ENCODE measurements at regions not wholly inside any gene's neighbourhood (a gene's known extent, or its start where the extent isn't known, plus 50 kb on each side); places are given as distances from the start of the nearest gene placed in this dataset.
"Not testable (repeated sequence)": the region's sequence is repeated elsewhere in the genome, so short reads cannot be mapped to it uniquely, and the experiment has no call there.

DNA sequence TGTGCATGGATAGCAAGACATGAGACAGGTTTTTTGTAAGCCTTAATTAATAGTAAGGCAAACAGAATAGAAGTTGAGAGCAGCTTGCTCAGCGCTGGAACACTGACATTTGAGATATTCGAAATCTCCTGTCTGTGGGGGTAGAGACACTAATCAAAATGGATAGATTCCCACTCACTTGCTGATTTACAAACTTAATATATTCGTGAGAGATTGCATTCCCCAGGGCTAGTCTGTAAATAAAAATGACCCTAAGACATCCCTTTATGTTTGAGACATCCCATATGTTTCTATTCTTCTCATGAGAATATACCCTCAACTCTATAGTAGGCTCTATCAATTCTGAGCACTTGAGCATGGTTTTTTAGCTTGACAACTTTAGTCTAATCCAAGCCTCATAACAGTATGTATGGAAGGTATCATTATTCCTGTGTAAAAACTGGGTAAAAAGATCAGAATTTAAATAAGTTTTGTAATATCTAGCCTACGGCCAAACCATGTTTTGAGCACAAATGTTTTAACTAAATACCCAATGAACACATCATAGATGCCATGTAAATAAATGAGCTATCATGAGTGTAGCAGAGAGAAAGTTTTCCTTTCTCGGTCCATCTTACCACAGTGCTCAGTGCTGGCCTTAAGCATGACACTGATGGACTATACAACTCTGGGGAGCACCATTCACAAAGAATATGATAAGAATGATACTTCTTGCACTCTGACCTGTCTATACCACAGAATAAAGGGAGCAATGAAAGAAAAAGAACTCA, 609.2 kb downstream of the PSAT1 start:
- no peaks in the 10 kb centered on the region for H3K27me3 ChIP-seq (ENCODE audit: insufficient read depth, low read depth)
- no peak overlapping the region for H3K27ac ChIP-seq
- TF ChIP-seq, protein P1, sequence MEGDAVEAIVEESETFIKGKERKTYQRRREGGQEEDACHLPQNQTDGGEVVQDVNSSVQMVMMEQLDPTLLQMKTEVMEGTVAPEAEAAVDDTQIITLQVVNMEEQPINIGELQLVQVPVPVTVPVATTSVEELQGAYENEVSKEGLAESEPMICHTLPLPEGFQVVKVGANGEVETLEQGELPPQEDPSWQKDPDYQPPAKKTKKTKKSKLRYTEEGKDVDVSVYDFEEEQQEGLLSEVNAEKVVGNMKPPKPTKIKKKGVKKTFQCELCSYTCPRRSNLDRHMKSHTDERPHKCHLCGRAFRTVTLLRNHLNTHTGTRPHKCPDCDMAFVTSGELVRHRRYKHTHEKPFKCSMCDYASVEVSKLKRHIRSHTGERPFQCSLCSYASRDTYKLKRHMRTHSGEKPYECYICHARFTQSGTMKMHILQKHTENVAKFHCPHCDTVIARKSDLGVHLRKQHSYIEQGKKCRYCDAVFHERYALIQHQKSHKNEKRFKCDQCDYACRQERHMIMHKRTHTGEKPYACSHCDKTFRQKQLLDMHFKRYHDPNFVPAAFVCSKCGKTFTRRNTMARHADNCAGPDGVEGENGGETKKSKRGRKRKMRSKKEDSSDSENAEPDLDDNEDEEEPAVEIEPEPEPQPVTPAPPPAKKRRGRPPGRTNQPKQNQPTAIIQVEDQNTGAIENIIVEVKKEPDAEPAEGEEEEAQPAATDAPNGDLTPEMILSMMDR (conservative IDR thresholded peaks at IDR 0.05; ENCODE audit: low read depth, low read length): no peak
- H3K4me2 ChIP-seq: no peak overlapping the region
- no peaks in the 10 kb centered on the region for H3K79me2 ChIP-seq (ENCODE audit: insufficient read depth, low read depth)
- H3K4me3 ChIP-seq (IDR thresholded peaks at IDR 0.05; ENCODE audit: insufficient read depth, low read depth, low read length): no peak overlapping the region
- no peaks in the 10 kb centered on the region for H4K20me1 ChIP-seq (ENCODE audit: insufficient read depth)
- H3K4me1 ChIP-seq (ENCODE audit: low read depth, poor library complexity, severe bottlenecking): no peaks in the 10 kb centered on the region
- no peaks in the 10 kb centered on the region for H3K36me3 ChIP-seq (ENCODE audit: insufficient read depth)
- no peak overlapping the region for H3K9ac ChIP-seq
- H2AFZ ChIP-seq (ENCODE audit: low read depth): no peak overlapping the region

DNA sequence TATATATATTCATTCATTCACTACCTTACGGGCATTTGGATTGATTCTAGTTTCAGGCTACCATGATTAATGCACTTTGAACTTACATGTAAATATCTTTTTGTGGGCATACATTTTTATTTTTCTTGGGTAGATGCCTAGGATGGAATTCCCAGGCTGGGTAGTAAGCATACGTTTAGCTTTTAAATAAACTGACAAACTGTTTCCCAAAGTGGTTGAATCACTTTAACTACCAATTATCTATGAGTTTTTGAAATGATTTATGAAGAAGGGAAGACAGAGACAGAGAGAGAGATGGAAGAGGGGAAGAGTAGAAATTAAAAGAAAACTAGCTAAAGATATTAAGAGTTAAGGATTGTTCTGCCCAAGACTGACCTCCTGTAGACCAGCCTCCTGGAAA, 612.6 kb downstream of the PSAT1 start:
- Histone ChIP-seq H3K79me2 (ENCODE audit: insufficient read depth, low read depth) (no peaks in the 10 kb centered on the region), H3K4me3 (IDR thresholded peaks at IDR 0.05; ENCODE audit: insufficient read depth, low read depth, low read length) (no peak overlapping the region)

DNA sequence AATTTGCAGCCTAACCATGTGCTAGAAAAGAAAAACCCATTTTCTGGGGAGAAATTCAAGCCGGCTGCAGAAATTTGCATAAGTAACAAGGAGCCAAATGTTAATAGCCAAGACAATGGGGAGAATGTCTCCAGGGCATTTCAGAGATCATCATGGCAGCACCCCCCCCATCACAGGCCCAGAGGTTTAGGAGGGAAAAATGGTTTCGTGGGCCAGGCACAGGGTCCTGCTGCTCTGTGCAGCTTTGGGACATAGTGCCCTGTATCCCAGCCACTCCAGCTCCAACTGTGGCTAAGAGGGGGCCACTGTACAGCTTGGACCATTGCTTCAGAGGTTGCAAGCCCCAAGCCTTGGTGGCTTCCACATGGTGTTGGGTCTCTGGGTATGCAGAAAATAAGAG, 620.0 kb downstream of the PSAT1 start:
- not testable (repeated sequence) for H3K27me3 ChIP-seq (ENCODE audit: insufficient read depth, low read depth)

More for the DNA sequence above, 612.6 kb downstream of the PSAT1 start:
- Histone ChIP-seq H3K27me3 (ENCODE audit: insufficient read depth, low read depth) (no peaks in the 10 kb centered on the region), H3K9ac (no peak overlapping the region), H3K27ac (no peak overlapping the region), H3K4me1 (ENCODE audit: low read depth, poor library complexity, severe bottlenecking) (no peaks in the 10 kb centered on the region), H3K4me2 (no peak overlapping the region), H3K36me3 (ENCODE audit: insufficient read depth) (no peaks in the 10 kb centered on the region), H2AFZ (ENCODE audit: low read depth) (no peak overlapping the region), H4K20me1 (ENCODE audit: insufficient read depth) (no peaks in the 10 kb centered on the region)
- TF ChIP-seq, protein P1 (conservative IDR thresholded peaks at IDR 0.05; ENCODE audit: low read depth, low read length): no peak

DNA sequence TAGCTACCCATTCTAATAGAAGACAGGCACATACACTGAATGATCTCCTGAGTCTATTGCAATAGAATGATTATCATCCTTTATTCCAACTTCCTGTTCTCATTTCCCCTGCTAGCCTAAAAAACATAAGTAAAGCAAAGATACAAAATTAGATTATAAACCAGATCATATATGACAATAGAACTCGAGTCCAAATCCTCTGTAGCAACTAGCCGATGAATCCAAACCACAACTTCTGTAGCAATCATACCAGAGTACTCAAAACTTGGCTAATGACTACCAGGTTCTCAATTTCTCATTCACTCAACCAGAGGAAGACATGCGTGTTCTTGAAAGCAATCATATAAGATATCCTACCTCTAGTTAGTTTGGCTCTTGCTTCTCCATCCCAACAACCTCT, 622.1 kb downstream of the PSAT1 start:
- Histone ChIP-seq H3K27ac (no peak overlapping the region), H4K20me1 (ENCODE audit: insufficient read depth) (no peaks in the 10 kb centered on the region)
- TF ChIP-seq, protein P1 (conservative IDR thresholded peaks at IDR 0.05; ENCODE audit: low read depth, low read length): no peak

More for the DNA sequence above, 620.0 kb downstream of the PSAT1 start:
- H2AFZ ChIP-seq (ENCODE audit: low read depth); H3K9ac ChIP-seq; H3K27ac ChIP-seq; H4K20me1 ChIP-seq (ENCODE audit: insufficient read depth); H3K79me2 ChIP-seq (ENCODE audit: insufficient read depth, low read depth); H3K4me3 ChIP-seq (IDR thresholded peaks at IDR 0.05; ENCODE audit: insufficient read depth, low read depth, low read length); H3K4me1 ChIP-seq (ENCODE audit: low read depth, poor library complexity, severe bottlenecking); H3K36me3 ChIP-seq (ENCODE audit: insufficient read depth); H3K4me2 ChIP-seq: not testable (repeated sequence)

DNA sequence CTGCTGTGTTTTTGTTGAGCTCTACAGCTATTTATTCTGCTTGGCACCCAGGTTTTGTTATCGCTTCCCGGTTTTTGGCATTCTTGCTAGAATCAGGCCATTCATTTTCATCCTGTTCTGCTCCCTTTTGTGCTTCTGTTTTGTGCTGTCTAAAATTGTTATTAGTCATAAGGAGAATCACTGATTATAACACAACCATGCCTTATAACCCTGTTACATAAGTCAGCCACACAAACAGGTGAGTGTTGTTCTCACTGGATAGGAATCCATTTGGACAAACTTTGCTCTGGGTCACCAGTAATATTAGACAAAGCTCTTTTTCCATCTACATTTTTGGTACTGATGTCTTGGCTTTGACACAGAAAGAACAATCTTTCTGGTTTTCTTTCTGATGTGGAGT, 622.8 kb downstream of the PSAT1 start:
- no peaks in the 10 kb centered on the region for H3K27me3 ChIP-seq (ENCODE audit: insufficient read depth, low read depth)
- H3K9ac ChIP-seq: no peak overlapping the region
- no peak overlapping the region for H3K27ac ChIP-seq
- TF ChIP-seq, protein P1 (conservative IDR thresholded peaks at IDR 0.05; ENCODE audit: low read depth, low read length): no peak
- H3K4me2 ChIP-seq: no peak overlapping the region
- H4K20me1 ChIP-seq (ENCODE audit: insufficient read depth): no peaks in the 10 kb centered on the region
- no peaks in the 10 kb centered on the region for H3K79me2 ChIP-seq (ENCODE audit: insufficient read depth, low read depth)
- H3K4me3 ChIP-seq (IDR thresholded peaks at IDR 0.05; ENCODE audit: insufficient read depth, low read depth, low read length): no peak overlapping the region
- H2AFZ ChIP-seq (ENCODE audit: low read depth): no peak overlapping the region
- no peaks in the 10 kb centered on the region for H3K36me3 ChIP-seq (ENCODE audit: insufficient read depth)
- no peaks in the 10 kb centered on the region for H3K4me1 ChIP-seq (ENCODE audit: low read depth, poor library complexity, severe bottlenecking)

More for the DNA sequence above, 622.1 kb downstream of the PSAT1 start:
- H3K4me2 ChIP-seq: no peak overlapping the region
- H3K79me2 ChIP-seq (ENCODE audit: insufficient read depth, low read depth): no peaks in the 10 kb centered on the region
- no peaks in the 10 kb centered on the region for H3K27me3 ChIP-seq (ENCODE audit: insufficient read depth, low read depth)
- no peak overlapping the region for H3K9ac ChIP-seq
- no peaks in the 10 kb centered on the region for H3K36me3 ChIP-seq (ENCODE audit: insufficient read depth)
- no peak overlapping the region for H2AFZ ChIP-seq (ENCODE audit: low read depth)
- H3K4me3 ChIP-seq (IDR thresholded peaks at IDR 0.05; ENCODE audit: insufficient read depth, low read depth, low read length): no peak overlapping the region
- H3K4me1 ChIP-seq (ENCODE audit: low read depth, poor library complexity, severe bottlenecking): no peaks in the 10 kb centered on the region

Data from KMS-11 (cell line).